ENCODE measurements at regions not wholly inside any gene's neighbourhood (a gene's known extent, or its start where the extent isn't known, plus 50 kb on each side); places are given as distances from the start of the nearest gene placed in this dataset.

- Histone ChIP-seq H3K4me1 (ENCODE audit: insufficient read depth) (no peaks in the 10 kb centered on the region), H3K27ac (no peak overlapping the region), H3K4me2 (no peak overlapping the region), H4K20me1 (ENCODE audit: insufficient read depth, poor library complexity, severe bottlenecking) (no peaks in the 10 kb centered on the region), H3K36me3 (replicated peaks; ENCODE audit: insufficient read depth, low read depth) (no peaks in the 10 kb centered on the region), H3K9me3 (ENCODE audit: low read depth) (no peaks in the 10 kb centered on the region), H3K9me2 (replicated peaks; ENCODE audit: insufficient read depth) (no peaks in the 10 kb centered on the region), H3K27me3 (no peaks in the 10 kb centered on the region), H3K79me2 (no peaks in the 10 kb centered on the region), H2AFZ (no peak overlapping the region), H3K4me3 (no peak overlapping the region)
- DNase-seq (ENCODE audit: low spot score) = no peak
- 74% methylated on average over 1 of the region's 1 CpG for WGBS (ENCODE audit: low lambda C conversion rate, missing lambda C conversion rate)
- TF ChIP-seq EZH2 (IDR thresholded peaks at IDR 0.05; ENCODE audit: borderline replicate concordance) (no peak), CTCF (IDR thresholded peaks at IDR 0.05; ENCODE audit: poor library complexity) (no peak), EZH2phosphoT487 (IDR thresholded peaks at IDR 0.05; ENCODE audit: low read depth, severe bottlenecking, unreplicated experiment) (no peak)
Measured at GRCh38 chr6:65996096-65996495, 289.1 kb upstream of the EYS start.

- no peaks in the 10 kb centered on the region for H3K36me3 ChIP-seq (replicated peaks; ENCODE audit: insufficient read depth, low read depth)
- no peak overlapping the region for H3K4me2 ChIP-seq
- H3K9me2 ChIP-seq (replicated peaks; ENCODE audit: insufficient read depth) = no peaks in the 10 kb centered on the region
- no peak overlapping the region for H3K4me3 ChIP-seq
- H3K79me2 ChIP-seq = no peaks in the 10 kb centered on the region
- TF ChIP-seq EZH2phosphoT487 (IDR thresholded peaks at IDR 0.05; ENCODE audit: low read depth, severe bottlenecking, unreplicated experiment) (no peak), EZH2 (IDR thresholded peaks at IDR 0.05; ENCODE audit: borderline replicate concordance) (no peak), CTCF (IDR thresholded peaks at IDR 0.05; ENCODE audit: poor library complexity) (no peak)
- H3K4me1 ChIP-seq (ENCODE audit: insufficient read depth) = no peaks in the 10 kb centered on the region
- 97% methylated on average over 5 of the region's 5 CpGs for WGBS (ENCODE audit: low lambda C conversion rate, missing lambda C conversion rate)
- H4K20me1 ChIP-seq (ENCODE audit: insufficient read depth, poor library complexity, severe bottlenecking) = no peaks in the 10 kb centered on the region
- no peaks in the 10 kb centered on the region for H3K9me3 ChIP-seq (ENCODE audit: low read depth)
- H3K27me3 ChIP-seq = no peaks in the 10 kb centered on the region
- H3K27ac ChIP-seq = no peak overlapping the region
- DNase-seq (ENCODE audit: low spot score) = no peak
- H2AFZ ChIP-seq = no peak overlapping the region
Measured at GRCh38 chr6:65989676-65990075, 282.6 kb upstream of the EYS start.

GRCh38 chr6:65988006-65988405 lies 281.0 kb upstream of the EYS start:
- Histone ChIP-seq H3K4me1 (ENCODE audit: insufficient read depth) (no peaks in the 10 kb centered on the region), H3K27ac (no peak overlapping the region), H2AFZ (no peak overlapping the region), H3K27me3 (no peaks in the 10 kb centered on the region), H3K79me2 (no peaks in the 10 kb centered on the region), H3K36me3 (replicated peaks; ENCODE audit: insufficient read depth, low read depth) (no peaks in the 10 kb centered on the region), H4K20me1 (ENCODE audit: insufficient read depth, poor library complexity, severe bottlenecking) (no peaks in the 10 kb centered on the region), H3K9me3 (ENCODE audit: low read depth) (no peaks in the 10 kb centered on the region), H3K9me2 (replicated peaks; ENCODE audit: insufficient read depth) (no peaks in the 10 kb centered on the region), H3K4me2 (no peak overlapping the region), H3K4me3 (no peak overlapping the region)
- WGBS (ENCODE audit: low lambda C conversion rate, missing lambda C conversion rate) = 86% methylated on average over 1 of the region's 1 CpG
- TF ChIP-seq CTCF (IDR thresholded peaks at IDR 0.05; ENCODE audit: poor library complexity) (no peak), EZH2phosphoT487 (IDR thresholded peaks at IDR 0.05; ENCODE audit: low read depth, severe bottlenecking, unreplicated experiment) (no peak), EZH2 (IDR thresholded peaks at IDR 0.05; ENCODE audit: borderline replicate concordance) (no peak)
- DNase-seq (ENCODE audit: low spot score) = no peak

GRCh38 chr6:65984089-65984488 lies 277.1 kb upstream of the EYS start:
- H3K27me3 ChIP-seq = no peaks in the 10 kb centered on the region
- 87% methylated on average over 2 of the region's 2 CpGs for WGBS (ENCODE audit: low lambda C conversion rate, missing lambda C conversion rate)
- no peaks in the 10 kb centered on the region for H3K79me2 ChIP-seq
- H3K4me1 ChIP-seq (ENCODE audit: insufficient read depth) = no peaks in the 10 kb centered on the region
- no peaks in the 10 kb centered on the region for H3K9me3 ChIP-seq (ENCODE audit: low read depth)
- no peaks in the 10 kb centered on the region for H4K20me1 ChIP-seq (ENCODE audit: insufficient read depth, poor library complexity, severe bottlenecking)
- no peak overlapping the region for H3K4me2 ChIP-seq
- no peak overlapping the region for H3K4me3 ChIP-seq
- H3K9me2 ChIP-seq (replicated peaks; ENCODE audit: insufficient read depth) = no peaks in the 10 kb centered on the region
- no peak for TF ChIP-seq EZH2 (IDR thresholded peaks at IDR 0.05; ENCODE audit: borderline replicate concordance)
- no peak for TF ChIP-seq EZH2phosphoT487 (IDR thresholded peaks at IDR 0.05; ENCODE audit: low read depth, severe bottlenecking, unreplicated experiment)
- TF ChIP-seq CTCF (IDR thresholded peaks at IDR 0.05; ENCODE audit: poor library complexity) = no peak
- H2AFZ ChIP-seq = no peak overlapping the region
- no peak for DNase-seq (ENCODE audit: low spot score)
- H3K36me3 ChIP-seq (replicated peaks; ENCODE audit: insufficient read depth, low read depth) = no peaks in the 10 kb centered on the region
- no peak overlapping the region for H3K27ac ChIP-seq

Measured in hepatocyte (in vitro differentiated cells).